Fibroblast of skin of right quadriceps (primary cell): ENCODE measurements at regions not wholly inside any gene's neighbourhood (a gene's known extent, or its start where the extent isn't known, plus 50 kb on each side); places are given as distances from the start of the nearest gene placed in this dataset.
A peak's percentile ranks its signal among the peaks of the same experiment; 100 is the strongest.

Experiments used
- DNase-seq: peaks from one replicate; pipeline ENCODE4 v3.0.0-alpha.2; 2013

DNA sequence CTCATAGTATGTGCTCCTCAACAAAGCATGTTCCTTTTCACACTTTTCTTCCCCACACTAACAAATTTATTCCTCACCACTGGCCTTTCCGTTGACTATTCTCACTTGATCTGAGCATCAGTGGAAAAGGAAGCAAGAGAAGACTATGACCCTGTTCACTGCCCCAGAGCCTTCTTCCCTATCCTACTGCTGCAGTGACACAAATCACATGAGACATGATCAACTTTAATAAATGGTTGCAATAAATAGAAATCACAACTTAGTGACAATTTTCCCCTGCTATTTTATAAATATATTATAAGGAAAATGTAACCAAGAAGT is 438.7 kb upstream of the SOX9 start:
- no peak for DNase-seq

DNA sequence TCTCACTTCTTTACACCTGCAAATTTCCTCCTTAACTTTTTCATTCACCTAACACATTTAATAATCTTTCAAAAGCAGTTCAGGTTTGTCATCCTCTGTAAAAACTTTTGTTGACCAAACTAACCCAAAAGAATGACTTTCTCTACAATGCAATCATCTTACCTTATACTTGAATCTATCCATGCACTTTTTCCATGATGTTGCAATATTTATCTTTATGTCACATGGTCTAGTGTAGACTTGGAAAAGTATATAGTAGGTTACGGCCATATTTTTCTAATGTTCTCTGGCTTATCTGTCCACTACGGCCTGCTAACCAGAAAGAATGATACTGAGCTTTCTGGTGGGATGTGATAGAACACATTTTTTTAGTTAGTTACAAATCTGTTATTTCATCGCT is 431.0 kb upstream of the SOX9 start:
- DNase-seq, result no peak

GRCh38 chr17:71699907-71700306 is 420.9 kb upstream of the SOX9 start:
- DNase-seq, result no peak

DNA sequence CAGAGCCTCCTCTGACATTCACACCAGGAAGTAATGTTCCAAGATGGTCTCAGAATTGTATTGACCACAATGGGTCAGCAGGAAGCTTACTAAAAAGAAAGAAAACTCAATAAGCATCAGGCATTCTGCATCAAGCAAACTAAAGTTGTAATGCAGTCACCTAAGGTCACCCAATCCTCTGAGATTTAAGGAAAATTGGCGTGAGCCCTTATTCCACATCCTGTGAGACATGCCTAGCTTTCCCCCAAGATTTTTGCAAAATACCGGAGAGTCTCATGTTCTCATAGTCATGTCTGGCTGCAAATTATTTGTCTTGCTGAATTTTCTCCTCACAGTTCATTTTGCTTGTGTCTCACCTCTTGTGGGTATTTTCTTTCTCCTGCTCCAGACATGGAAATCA is 417.1 kb upstream of the SOX9 start:
- DNase-seq, result no peak

DNA sequence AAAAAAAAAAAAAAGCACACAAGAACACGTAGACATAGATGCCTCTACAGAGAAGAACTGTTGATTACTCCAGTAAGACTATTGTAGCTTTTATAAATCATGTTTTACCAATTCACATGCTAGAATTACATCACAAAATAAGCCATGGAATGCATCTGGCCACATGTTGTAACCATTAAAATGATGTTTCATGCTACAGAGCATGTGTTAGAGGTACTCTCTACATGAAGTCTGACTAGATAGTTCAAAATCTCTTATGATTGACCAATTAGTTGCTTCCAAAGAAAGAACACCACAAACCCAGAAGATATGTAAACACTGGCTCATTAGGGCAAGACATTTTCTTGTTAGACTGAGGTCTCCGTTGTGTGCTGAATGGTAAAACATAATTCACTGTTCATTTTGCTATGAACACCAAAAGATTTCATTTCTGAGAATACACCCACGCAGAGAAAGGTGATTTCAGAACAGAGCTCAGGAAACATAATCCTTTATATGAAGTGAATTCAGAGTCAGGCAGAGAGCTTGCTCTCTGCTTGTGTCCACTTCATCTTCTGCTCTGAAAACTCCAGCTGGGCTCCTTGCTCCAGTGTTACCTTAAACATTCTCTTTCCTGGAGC is 411.4 kb upstream of the SOX9 start:
- peak; percentile 70 for DNase-seq

- peak; percentile 46 for DNase-seq
Observed at GRCh38 chr17:71709946-71710345, 410.9 kb upstream of the SOX9 start.

DNA sequence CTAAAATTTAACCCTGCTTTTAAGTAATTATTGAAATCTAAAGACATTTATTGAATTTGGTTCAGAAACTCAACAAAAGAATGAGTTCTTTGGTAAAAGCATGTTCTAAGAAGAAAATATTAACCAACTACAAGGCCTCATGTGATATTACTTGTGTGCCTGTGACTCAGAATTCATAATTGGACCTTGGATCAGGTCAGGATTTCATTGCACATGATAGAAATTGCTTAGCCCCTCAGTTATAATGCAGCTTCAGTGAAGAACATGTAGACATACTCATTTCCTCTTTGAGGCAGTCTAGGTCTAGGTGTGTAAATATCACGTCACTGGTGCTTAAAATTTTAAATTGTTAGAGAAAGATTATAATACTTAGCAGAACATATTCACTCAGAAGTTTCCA is 410.0 kb upstream of the SOX9 start:
- no peak for DNase-seq

DNA sequence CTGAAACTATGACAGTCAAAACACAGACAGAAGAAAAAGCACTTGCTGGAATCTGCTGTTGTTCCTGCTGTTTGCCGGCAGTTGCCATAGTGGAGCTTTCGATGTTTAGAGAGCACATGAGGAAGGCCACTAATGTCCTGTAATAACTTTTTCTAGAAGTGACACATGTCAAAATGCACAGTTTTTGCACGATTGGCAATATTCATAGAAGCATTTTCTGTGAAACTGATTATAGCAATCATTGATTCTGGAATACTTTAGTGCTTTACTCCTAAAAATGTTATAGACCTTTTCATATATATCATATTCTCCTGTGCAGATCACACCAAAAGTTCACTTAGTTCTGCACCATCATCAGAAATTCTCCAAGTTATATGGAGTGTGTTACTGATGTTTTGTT is 407.0 kb upstream of the SOX9 start:
- no peak for DNase-seq

DNA sequence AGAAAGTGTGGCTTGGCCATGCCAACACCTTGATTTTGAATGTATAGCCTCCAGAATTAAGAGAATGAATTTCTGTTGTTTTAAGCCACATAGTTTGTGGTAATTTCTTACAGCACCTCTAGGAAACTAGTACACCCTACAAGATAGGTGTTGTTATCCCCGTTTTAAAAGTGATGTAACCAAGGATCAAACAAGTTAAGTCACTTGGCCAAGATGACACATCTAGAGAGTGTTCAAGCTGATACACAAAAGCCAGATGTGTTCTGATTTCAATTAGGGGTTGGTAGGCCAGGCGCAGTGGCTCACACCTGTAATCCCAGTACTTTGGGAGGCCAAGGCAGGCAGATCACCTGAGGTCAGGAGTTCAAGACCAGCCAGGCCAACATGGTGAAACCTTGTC is 396.5 kb upstream of the SOX9 start:
- no peak for DNase-seq

DNA sequence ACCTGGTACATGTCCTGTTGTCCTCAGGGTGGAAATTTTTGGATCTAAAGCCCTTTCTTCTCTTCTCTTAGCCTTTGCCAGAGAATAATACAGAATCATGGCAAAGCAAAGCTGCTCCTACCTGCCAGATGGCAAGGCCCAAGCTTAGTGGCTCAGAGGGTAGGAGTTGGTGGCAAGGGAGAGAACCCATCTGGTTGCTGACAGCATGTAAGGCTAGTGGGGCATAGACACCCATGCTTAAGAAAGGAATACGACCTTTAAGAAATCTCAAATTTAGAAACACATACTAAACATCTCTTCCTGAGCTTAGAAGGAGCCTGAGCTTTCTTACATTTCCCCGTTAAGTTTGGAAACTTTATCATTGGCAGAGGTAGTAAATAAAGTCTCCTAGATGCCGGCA is 395.0 kb upstream of the SOX9 start:
- no peak for DNase-seq

DNA sequence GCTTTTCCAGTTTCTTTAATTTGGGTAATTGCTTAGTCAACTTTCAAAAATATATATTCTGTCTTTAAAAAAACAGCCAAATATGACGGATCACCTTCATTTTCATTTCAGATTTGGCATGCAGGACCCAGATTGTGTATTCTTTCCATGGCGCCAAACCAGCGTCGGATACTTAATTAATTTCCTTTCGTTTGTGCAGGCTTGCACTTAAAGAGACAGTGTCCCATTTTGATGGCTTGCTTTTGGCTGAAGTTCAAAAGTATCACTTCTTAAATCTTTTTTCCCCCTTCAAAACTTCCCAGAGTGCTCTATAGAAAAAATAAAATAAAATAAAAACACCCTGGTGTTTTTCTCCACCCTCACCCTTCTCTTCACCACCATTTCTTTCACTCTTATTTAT is 394.5 kb upstream of the SOX9 start:
- no peak for DNase-seq

GRCh38 chr17:71727292-71727691 is 393.5 kb upstream of the SOX9 start:
- DNase-seq, result no peak

GRCh38 chr17:71727723-71728122 is 393.1 kb upstream of the SOX9 start:
- no peak for DNase-seq

- DNase-seq, result no peak
Observed at GRCh38 chr17:71730871-71731270, 389.9 kb upstream of the SOX9 start.

DNA sequence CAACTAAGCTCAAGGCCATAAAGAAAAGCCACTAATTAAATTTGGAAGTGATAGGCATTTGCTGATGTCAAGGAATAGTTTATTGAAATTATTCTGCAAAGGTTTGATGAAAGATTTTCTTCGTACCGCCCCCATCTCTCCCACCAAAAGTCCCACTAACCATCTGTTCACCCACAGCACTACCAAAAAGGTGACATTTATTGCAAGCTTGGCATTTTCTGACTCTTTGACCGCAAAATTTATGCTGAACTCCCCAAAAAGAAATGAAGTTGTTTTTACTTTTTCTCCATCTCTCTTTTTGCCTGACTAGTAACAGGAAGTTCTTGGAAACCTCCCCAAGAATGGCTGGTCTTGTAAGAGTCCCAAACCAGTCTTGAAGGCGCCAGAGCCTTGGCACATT is 384.9 kb upstream of the SOX9 start:
- no peak for DNase-seq

- no peak for DNase-seq
Observed at GRCh38 chr17:71740866-71741265, 380.0 kb upstream of the SOX9 start.

- no peak for DNase-seq
Observed at GRCh38 chr17:71741836-71742235, 379.0 kb upstream of the SOX9 start.

- no peak for DNase-seq
Observed at GRCh38 chr17:71748872-71749271, 371.9 kb upstream of the SOX9 start.

DNA sequence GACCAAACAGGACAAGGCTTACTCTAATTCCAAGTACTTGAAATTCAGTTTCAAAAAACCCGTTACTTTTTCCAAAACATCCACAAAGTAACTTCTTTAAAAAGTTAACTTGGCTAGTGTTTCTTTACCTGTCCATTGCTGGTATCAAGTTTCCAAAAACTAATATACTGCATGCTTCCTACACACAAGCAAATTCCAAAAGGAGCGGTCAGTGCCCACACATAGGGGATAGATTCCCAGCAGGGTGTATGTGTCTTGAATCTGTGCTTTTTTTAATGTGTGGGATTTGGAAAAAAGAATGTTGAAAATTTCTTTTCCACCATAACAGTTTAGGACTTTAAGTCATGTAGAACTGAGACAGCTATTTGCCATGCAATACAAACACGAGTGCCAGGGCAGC is 367.8 kb upstream of the SOX9 start:
- DNase-seq, result peak; percentile 15

DNA sequence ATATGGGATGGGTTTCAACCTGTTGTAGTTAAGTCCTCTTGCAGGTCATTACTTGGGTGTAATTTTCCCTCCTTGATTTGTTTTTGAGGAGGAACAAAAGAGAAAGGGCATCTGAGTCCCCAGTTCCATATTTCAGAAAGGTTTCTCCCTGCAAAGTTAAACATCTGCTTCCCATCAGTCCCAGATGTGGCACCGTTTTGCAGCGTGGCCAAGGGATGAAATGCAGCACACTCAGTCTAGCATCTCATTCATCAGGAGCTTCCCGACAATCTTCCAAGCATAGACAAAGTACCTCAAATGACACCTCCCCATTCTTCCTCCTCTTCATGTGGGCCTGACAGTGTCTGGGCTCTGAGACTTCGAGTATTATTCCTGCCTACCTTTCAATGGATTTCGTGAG is 363.7 kb upstream of the SOX9 start:
- no peak for DNase-seq

- no peak for DNase-seq
Observed at GRCh38 chr17:71757956-71758355, 362.9 kb upstream of the SOX9 start.

GRCh38 chr17:71759422-71760060 is 361.3 kb upstream of the SOX9 start:
- no peak for DNase-seq

- DNase-seq, result peak; percentile 59
Observed at GRCh38 chr17:71760062-71760720, 360.6 kb upstream of the SOX9 start.

- no peak for DNase-seq
Observed at GRCh38 chr17:71762526-71762925, 358.3 kb upstream of the SOX9 start.

DNA sequence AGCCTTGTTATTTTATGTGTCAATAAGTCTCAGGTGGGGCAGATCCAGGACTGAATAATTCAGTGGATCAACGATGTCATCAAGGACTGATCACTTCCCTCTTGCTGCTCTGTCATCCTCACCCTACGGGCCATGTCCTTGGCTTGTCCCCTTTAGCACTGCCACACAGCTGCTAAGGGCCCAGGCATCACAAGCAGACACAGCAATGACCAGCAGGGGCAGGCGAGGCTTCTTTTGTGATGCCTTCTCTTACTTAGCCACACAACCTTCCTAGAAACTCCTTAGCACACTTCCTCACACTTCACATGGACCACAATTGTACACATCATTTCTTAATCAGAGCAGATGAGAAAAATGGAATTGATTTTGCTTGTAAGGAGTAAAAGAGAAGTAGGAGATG is 356.3 kb upstream of the SOX9 start:
- no peak for DNase-seq
